Immature natural killer cell (primary cell): ENCODE measurements at regions not wholly inside any gene's neighbourhood (a gene's known extent, or its start where the extent isn't known, plus 50 kb on each side); places are given as distances from the start of the nearest gene placed in this dataset.

Source experiments
- DNase-seq, 3 donors: peaks; one replicate each; pipeline ENCODE4 v3.0.0; 2022; ENCODE audit warnings: mixed read lengths in 1 of 3
- H3K27ac Mint-ChIP-seq, 6 donors: one replicate each; pipeline ENCODE4 v1.8.0; 2020; ENCODE audit warnings: mixed read lengths in 6 of 6, mild to moderate bottlenecking in 5 of 6, inconsistent platforms in 4 of 6, moderate library complexity in 3 of 6
- H3K27me3 Mint-ChIP-seq, 3 donors: one replicate each; pipeline ENCODE4 v1.8.0; 2020 to 2021; ENCODE audit warnings: low read depth in 3 of 3, mild to moderate bottlenecking in 3 of 3, mixed read lengths in 3 of 3, moderate library complexity in 3 of 3, inconsistent platforms in 1 of 3
- H3K36me3 Mint-ChIP-seq, 3 donors: one replicate each; pipeline ENCODE4 v1.8.0; 2020; ENCODE audit warnings: mixed read lengths in 3 of 3, inconsistent platforms in 2 of 3, mild to moderate bottlenecking in 2 of 3
- H3K4me1 Mint-ChIP-seq, 2 donors: one replicate each; pipeline ENCODE4 v1.8.0; 2020; ENCODE audit warnings: inconsistent platforms in 2 of 2, mild to moderate bottlenecking in 2 of 2, mixed read lengths in 2 of 2, moderate library complexity in 1 of 2
- H3K4me3 Mint-ChIP-seq, 5 donors: one replicate each; pipeline ENCODE4 v1.8.0; 2020; ENCODE audit warnings: mild to moderate bottlenecking in 5 of 5, mixed read lengths in 5 of 5, inconsistent platforms in 3 of 5, moderate library complexity in 3 of 5
- H3K9me3 Mint-ChIP-seq, 6 donors: one replicate each; pipeline ENCODE4 v1.8.0; 2020; ENCODE audit warnings: mild to moderate bottlenecking in 6 of 6, mixed read lengths in 6 of 6, inconsistent platforms in 4 of 6, moderate library complexity in 3 of 6

DNA sequence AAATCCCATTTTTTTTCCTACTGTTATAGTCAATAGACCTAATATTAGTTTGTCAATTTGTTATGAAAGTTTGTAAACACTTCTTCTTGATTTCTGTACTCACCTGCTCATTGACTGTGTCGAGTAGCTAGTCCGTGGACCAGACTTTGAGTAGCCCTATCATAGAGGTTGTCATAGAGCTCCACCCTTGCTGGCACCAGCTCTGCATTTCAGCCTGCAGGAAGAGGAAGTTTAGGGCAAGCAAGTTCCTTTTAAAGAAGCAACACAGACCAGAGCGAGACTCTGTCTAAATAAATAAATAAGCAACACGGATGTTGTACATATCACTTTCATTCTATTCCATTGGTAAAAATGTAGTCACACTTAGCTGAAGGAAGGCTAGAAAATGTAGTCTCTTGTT, 74.0 kb downstream of the MCFD2 start:
- H3K4me3 Mint-ChIP-seq: no peak overlapping the region
- peaks cover 0 to 6% of the 10 kb centered on the region in 2 donors for H3K4me1 Mint-ChIP-seq
- peaks cover 2 to 10% (median 4%) of the 10 kb centered on the region in 3 donors for H3K27me3 Mint-ChIP-seq
- no peaks in the 10 kb centered on the region for H3K36me3 Mint-ChIP-seq
- DNase-seq: no peak
- H3K9me3 Mint-ChIP-seq: no peaks in the 10 kb centered on the region
- H3K27ac Mint-ChIP-seq: peak overlapping the region in 1 of 6 donors; percentile 18

DNA sequence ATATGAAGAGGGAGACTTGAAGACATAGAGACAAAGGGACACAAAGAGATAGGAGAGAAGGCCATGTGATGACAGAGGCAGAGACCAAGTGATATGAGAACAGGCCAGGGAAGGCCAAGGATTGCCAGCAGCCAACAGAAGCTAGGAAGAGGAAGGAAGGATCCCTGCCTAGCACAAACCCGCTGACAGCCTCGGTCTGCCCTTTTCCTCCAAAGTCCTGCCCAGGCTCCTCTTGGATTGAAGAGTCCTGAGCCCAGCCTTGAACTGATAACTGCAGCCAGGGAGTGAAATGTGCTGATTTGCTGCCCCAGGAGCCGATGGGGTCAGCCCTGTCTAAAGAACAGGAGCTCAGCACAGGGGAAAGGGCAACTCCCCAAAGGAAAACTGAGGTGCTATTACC, 76.6 kb downstream of the MCFD2 start:
- no peak overlapping the region for H3K4me3 Mint-ChIP-seq
- no peaks in the 10 kb centered on the region for H3K9me3 Mint-ChIP-seq
- H3K27me3 Mint-ChIP-seq: peaks cover under 1 to 9% (median 3%) of the 10 kb centered on the region in 3 donors
- no peaks in the 10 kb centered on the region for H3K36me3 Mint-ChIP-seq
- H3K27ac Mint-ChIP-seq: no peak overlapping the region
- no peak for DNase-seq
- H3K4me1 Mint-ChIP-seq: peaks cover 0 to 6% of the 10 kb centered on the region in 2 donors

DNA sequence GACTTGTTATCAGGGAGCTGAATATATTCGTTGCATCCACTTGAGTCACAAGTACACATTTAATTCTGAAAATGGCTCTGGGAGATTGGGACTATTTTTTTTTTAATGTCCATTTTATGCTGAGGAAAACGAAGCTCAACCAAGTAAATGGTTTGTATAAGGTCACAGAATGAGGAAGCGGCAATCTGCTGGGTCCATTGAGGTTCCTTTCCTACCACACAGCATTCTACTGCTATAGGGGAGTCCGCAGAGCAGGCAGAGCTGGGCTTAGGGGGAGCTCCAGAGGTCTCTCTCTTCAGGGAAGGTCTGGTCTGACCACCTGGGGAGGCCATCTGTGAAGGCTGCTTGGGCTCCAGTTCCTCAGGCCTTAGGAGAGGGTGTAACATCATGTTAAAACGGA, 77.9 kb downstream of the MCFD2 start:
- DNase-seq: no peak
- Mint-ChIP-seq H3K9me3 (no peaks in the 10 kb centered on the region), H3K27me3 (peaks cover 0 to 7% (median 3%) of the 10 kb centered on the region in 3 donors), H3K4me3 (no peak overlapping the region), H3K27ac (no peak overlapping the region), H3K4me1 (peaks cover 0 to 6% of the 10 kb centered on the region in 2 donors), H3K36me3 (no peaks in the 10 kb centered on the region)

DNA sequence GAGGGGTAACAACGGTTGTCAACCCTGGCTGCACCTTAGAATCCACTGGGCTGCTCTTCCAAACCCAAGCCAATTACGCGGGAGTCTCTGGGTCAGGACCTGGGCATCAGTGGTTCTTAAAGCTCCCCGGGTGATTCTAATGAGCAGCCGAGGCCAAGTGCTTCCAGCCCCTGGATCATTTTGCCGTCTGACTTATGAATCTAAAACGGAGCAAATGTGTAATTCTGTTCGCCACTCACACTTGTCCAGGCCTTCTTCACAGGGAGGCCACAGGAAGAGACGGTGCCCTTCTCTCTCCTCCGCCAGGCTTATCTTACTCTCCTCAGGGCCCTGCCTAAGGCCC, 78.5 kb downstream of the MCFD2 start:
- H3K4me1 Mint-ChIP-seq: peaks cover 0 to 6% of the 10 kb centered on the region in 2 donors
- DNase-seq: no peak
- no peaks in the 10 kb centered on the region for H3K9me3 Mint-ChIP-seq
- no peaks in the 10 kb centered on the region for H3K36me3 Mint-ChIP-seq
- peaks cover 0 to 7% (median 3%) of the 10 kb centered on the region in 3 donors for H3K27me3 Mint-ChIP-seq
- no peak overlapping the region for H3K4me3 Mint-ChIP-seq
- H3K27ac Mint-ChIP-seq: no peak overlapping the region

DNA sequence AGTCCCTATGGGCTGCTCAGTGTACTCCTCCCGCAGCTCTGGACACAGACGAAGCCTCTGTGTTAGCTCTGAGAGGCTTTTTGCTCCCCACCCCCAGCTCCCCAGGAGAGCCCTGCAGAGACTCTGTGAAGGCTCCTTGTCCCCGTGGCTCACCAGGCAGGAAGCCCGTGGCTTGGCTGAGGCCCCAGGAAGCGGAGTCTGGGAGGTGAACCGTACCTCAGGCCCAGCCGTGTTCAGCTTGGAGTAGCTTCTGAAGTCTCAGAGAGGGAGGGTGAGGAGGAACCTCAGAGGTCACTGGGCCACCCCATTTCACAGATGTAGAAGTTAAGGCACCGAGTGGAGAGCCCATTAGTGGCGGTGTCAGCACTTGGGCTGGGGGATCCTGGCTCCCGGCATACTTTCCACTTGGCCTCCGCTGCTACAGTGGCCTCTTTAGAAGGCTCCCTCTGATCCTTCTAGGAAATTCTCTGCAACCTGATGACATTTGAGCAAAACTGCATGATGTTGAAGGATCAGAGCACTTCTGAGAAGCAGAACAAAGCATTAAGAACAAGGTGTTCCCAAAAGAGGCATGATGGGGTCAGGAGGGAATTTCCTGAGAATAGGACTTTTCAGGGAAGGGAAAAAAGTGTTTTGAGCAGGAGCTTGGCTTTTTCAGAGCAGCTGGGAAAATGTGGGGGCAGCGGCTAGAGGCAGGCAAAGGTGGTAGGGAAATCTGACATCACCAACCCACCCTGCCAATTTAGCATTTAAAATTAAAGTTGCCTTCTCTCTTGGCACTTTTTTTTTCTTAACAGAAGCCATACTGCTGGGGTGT, 79.1 kb downstream of the MCFD2 start:
- no peaks in the 10 kb centered on the region for H3K9me3 Mint-ChIP-seq
- no peak for DNase-seq
- H3K27ac Mint-ChIP-seq: no peak overlapping the region
- no peaks in the 10 kb centered on the region for H3K36me3 Mint-ChIP-seq
- peaks cover 0 to 2% of the 10 kb centered on the region in 2 donors for H3K4me1 Mint-ChIP-seq
- H3K27me3 Mint-ChIP-seq: peaks cover 0 to 8% (median 5%) of the 10 kb centered on the region in 3 donors
- H3K4me3 Mint-ChIP-seq: no peak overlapping the region

DNA sequence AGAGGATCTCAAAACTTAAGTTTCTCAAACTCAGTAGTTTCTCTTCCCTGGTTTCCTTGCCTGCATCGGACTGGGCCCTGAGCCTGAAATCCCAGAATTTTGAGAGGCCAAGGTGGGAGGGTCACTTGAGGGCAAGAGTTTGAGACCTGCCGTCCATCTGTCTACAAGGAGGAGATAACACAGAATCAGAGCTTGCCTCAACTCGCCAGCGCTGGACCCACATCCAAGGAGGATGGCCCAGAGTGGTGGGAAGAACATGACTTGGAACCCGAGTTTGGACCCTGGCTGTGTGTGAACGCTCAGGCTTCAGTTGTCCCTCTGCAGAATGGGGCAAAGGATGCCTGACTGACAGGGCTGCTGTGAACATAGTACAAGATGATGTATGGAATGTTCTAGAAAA, 80.1 kb downstream of the MCFD2 start:
- DNase-seq: no peak
- Mint-ChIP-seq H3K27ac (no peak overlapping the region), H3K9me3 (no peaks in the 10 kb centered on the region), H3K36me3 (no peaks in the 10 kb centered on the region), H3K4me1 (no peaks in the 10 kb centered on the region), H3K4me3 (no peak overlapping the region), H3K27me3 (peaks cover 0 to 8% (median 5%) of the 10 kb centered on the region in 3 donors)

DNA sequence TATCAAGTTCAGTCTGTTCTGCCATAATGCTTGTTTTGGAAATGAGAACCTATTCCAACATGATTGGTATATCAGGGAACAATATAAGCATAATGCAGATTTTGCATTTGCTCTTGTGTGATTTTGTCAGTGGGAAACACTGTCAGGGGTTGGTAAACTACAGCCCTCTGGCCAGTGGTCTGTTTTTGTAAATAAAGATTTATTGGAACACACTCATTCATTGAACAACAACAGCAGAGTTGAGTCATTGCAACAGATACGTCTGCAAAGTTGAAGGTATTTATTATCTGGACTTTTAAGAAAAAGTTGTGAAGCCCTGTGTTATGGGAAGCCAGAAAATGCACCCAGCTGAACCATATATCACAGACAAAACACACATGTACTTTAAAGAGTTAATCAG, 83.1 kb downstream of the MCFD2 start:
- H3K9me3 Mint-ChIP-seq: no peaks in the 10 kb centered on the region
- no peaks in the 10 kb centered on the region for H3K4me1 Mint-ChIP-seq
- H3K27ac Mint-ChIP-seq: no peak overlapping the region
- H3K27me3 Mint-ChIP-seq: peaks cover 0 to 10% (median 5%) of the 10 kb centered on the region in 3 donors
- no peaks in the 10 kb centered on the region for H3K36me3 Mint-ChIP-seq
- no peak overlapping the region for H3K4me3 Mint-ChIP-seq
- DNase-seq: no peak

DNA sequence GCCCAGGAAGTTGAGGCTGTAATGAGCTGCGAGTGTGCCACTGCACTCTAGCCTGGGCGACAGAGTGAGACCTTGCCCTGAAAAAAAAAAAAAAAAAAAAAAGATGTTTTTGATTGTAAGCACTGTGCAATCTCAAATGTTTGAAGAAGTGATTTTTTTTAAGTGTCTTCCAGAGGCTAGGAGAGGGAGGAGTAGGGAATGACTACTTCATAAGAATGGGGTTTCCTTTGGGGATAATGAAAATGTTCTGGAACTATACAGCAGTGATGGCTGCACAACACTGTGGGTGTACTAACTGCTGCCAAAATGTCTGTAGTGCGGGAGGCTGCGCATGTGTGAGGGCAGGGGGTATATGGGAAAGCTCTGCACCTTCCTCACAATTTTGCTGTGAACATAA, 83.7 kb downstream of the MCFD2 start:
- Mint-ChIP-seq H3K27ac (no peak overlapping the region), H3K9me3 (no peaks in the 10 kb centered on the region), H3K36me3 (no peaks in the 10 kb centered on the region), H3K27me3 (peaks cover 0 to 11% (median 5%) of the 10 kb centered on the region in 3 donors), H3K4me1 (no peaks in the 10 kb centered on the region), H3K4me3 (no peak overlapping the region)
- no peak for DNase-seq

DNA sequence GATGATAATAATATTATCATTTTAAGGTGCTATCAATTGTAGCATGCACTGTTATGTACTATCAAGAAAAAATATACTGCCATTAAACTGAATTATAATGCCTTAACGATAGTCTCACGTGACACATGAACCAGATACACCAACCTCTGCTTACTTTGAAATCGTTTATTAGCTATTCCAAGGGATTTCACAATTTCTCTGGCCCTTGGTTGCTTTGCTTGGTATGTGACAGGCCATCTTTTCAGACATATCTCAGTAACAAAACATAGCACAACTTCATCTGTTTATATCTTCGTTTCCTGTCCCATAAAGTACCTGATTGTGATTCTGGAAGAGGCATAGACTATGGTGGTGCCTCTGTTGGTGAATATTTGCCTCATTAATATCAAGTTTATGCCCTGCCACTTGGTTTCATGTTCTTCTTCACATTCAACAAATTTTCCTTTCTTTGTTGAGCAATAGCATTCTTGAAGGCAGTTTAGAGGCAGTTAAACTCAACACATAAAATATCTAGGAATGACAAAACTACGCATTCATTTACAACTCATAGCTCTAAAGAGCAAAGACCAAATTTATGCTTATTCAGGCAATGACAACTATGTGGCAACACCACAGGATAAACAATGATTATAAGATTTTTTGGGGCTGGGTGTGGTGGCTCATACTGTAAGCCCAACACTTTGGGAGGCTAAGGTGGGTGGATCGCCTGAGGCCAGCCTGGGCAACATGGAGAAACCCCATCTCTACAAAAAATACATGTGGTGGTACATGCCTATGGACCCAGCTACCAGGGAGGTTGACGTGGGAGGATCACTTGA, 84.3 kb downstream of the MCFD2 start:
- Mint-ChIP-seq H3K27ac (no peak overlapping the region), H3K9me3 (no peaks in the 10 kb centered on the region), H3K36me3 (no peaks in the 10 kb centered on the region), H3K4me3 (no peak overlapping the region), H3K4me1 (no peaks in the 10 kb centered on the region), H3K27me3 (peaks cover 0 to 11% (median 5%) of the 10 kb centered on the region in 3 donors)
- no peak for DNase-seq

DNA sequence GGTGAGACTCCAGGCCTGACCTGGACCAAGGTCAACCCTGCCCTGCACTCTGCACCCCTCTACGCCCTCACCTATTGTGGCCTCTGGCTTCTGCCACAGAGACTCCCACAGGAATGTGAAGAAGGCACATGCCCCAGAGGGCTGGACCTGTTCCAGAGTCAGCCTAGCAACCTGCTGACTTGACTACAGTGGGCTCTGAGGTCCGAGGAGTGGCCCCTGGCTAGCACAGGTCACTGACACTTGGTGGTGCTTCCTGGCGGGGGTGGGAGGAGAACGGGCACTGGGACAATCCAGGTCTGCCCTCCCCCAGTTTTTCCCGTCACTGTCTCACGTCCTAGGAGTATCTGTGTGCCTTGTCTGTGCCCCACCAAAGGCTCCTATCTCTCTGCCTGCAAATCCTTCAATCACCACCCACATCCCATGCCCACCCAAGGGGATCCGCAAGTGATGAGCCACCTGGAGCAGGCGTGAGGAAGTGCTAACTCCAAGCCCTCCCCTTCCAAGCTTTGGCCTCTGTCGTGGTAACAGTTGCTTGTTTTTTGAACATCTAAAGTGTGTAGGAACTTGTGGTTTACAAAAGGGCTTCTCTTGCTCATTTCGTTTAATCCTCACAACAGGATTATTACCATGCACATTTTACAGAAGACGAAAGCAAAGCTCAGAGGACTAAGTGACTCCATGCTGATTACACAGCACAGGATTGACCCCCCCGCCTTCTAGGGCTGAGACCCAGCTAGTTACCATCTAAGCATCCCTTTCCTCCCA, 86.2 kb downstream of the MCFD2 start:
- no peak for DNase-seq
- H3K27me3 Mint-ChIP-seq: peaks cover 0 to 14% (median 7%) of the 10 kb centered on the region in 3 donors
- no peaks in the 10 kb centered on the region for H3K36me3 Mint-ChIP-seq
- H3K4me1 Mint-ChIP-seq: no peaks in the 10 kb centered on the region
- H3K27ac Mint-ChIP-seq: no peak overlapping the region
- H3K4me3 Mint-ChIP-seq: no peak overlapping the region
- H3K9me3 Mint-ChIP-seq: peaks cover 0 to 1% (median 0%) of the 10 kb centered on the region in 6 donors

DNA sequence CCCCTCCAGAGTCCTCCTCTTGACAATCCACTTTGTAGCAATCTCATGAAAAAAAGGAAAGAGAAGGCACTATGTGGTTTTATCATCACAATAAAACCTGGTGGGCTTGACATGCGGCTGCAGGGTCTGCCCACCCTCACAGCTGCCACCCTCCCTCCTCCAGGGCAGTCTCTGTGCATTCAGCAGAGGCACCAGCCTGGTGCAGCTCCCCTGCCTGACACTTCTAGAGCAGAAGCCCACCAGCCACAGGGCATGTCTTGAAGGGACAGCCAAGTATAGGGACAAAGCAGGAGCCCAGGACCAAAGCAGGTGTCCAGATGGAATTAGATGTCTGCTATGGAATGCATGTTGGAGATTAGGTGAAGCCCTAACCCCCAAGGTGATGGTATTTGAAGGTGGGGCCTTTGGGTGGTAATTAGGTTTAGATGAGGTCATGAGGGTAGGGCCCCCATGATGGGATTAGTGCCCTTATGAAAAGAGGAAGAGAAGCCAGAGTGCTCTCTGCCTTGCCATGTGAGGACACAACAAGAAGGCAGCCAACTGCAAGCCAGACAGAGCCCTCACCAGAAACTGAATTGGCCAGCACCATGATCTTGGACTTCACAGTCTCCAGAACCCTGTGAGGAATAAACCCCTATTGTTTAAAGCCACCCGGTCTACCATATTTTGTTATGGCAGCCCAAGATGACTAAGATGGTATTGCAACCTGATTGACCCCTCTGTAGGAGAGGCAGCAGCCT, 86.9 kb downstream of the MCFD2 start:
- Mint-ChIP-seq H3K9me3 (peaks cover 0 to 1% (median 0%) of the 10 kb centered on the region in 6 donors), H3K27me3 (peaks cover 0 to 16% (median 5%) of the 10 kb centered on the region in 3 donors), H3K4me1 (no peaks in the 10 kb centered on the region), H3K27ac (no peak overlapping the region), H3K36me3 (no peaks in the 10 kb centered on the region), H3K4me3 (no peak overlapping the region)
- no peak for DNase-seq

DNA sequence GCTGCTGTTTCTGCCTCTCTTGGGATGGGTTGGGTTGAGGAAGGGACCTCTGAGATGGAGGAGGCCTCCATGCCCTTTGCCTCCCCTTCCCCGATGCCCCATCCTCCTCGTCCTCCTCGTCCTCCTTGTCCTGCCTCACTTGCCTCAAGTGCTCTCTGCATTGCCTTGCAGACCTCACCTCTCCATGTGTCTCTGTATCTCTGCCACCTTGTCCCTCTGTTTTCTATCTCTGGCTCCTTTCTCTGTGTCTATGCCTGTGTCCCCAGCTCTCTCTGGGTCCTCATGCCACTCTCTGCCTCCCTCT, 87.5 kb downstream of the MCFD2 start:
- H3K27me3 Mint-ChIP-seq: peaks cover 0 to 16% (median 5%) of the 10 kb centered on the region in 3 donors
- DNase-seq: no peak
- H3K4me1 Mint-ChIP-seq: no peaks in the 10 kb centered on the region
- H3K27ac Mint-ChIP-seq: no peak overlapping the region
- no peak overlapping the region for H3K4me3 Mint-ChIP-seq
- H3K9me3 Mint-ChIP-seq: peaks cover 0 to 1% (median 0%) of the 10 kb centered on the region in 6 donors
- no peaks in the 10 kb centered on the region for H3K36me3 Mint-ChIP-seq

DNA sequence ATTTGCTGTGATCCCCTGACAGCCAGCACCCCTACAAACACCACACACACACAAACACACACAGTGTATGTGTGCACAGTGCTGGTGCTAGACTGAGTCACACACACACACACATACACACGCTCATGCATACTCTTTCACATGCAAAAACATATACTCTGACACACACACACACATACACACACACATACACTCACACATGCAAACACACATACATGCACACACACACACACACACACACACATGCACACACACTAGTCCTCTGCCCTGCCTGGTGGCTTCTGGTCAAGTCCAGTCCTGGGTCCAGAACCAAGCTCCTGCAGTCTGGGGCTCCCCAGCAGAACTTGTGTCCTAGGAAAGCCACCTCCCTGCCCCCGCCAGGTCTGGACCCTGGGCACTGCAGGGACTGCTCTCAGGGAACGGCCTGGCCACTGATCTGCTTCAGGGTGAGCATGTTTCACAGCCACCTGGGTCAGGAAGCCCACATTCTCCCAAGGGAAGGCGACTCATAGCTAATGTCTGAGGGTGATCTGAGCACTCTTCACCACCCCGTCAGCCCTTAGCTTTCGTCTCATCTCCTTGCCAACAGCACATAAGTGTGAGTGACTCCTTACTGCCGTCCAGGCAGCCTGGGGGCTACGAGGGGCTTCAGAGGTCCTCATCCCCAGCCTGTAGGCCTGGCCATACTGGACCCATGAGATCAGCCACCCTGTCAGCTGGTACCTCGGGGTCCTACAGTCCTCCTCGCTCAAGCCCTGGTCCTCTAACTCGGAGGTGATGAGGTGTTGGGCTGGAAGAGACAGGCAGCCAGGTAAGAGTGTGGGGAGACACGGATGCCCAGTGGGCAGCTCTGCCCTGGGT, 88.1 kb downstream of the MCFD2 start:
- Mint-ChIP-seq H3K4me1 (no peaks in the 10 kb centered on the region), H3K27me3 (peaks cover 3 to 16% (median 5%) of the 10 kb centered on the region in 3 donors), H3K9me3 (peaks cover 0 to 1% (median 0%) of the 10 kb centered on the region in 6 donors), H3K36me3 (no peaks in the 10 kb centered on the region), H3K4me3 (no peak overlapping the region), H3K27ac (no peak overlapping the region)
- DNase-seq: no peak
